SJSA1 (cell line): ENCODE measurements at regions not wholly inside any gene's neighbourhood (a gene's known extent, or its start where the extent isn't known, plus 50 kb on each side); places are given as distances from the start of the nearest gene placed in this dataset.
"Not testable (repeated sequence)": the region's sequence is repeated elsewhere in the genome, so short reads cannot be mapped to it uniquely, and the experiment has no call there.

ENCODE experiments used
- DNase-seq, 2 experiments: peaks; one replicate each; pipeline ENCODE4 v3.0.0-alpha.2; 2015 to 2020; ENCODE audit warnings: low spot score in 2 of 2, low read depth in 1 of 2
- H3K27ac ChIP-seq: fragments of 250-450 bp; sonication (Bioruptor Pico); 2 replicates; pipeline ENCODE4 v1.5.1; 2020; ENCODE audit warnings: mild to moderate bottlenecking, moderate library complexity
- H3K27me3 ChIP-seq: fragments of 250-450 bp; sonication (Bioruptor Pico); replicated peaks from 2 replicates; pipeline ENCODE4 v1.5.1; 2020; ENCODE audit warnings: mild to moderate bottlenecking, moderate library complexity
- H3K36me3 ChIP-seq: fragments of 250-450 bp; sonication (Bioruptor Pico); 2 replicates; pipeline ENCODE4 v1.5.1; 2020; ENCODE audit warnings: mild to moderate bottlenecking
- H3K4me1 ChIP-seq: fragments of 250-450 bp; sonication (Bioruptor Pico); replicated peaks from 2 replicates; pipeline ENCODE4 v1.6.1; 2021; ENCODE audit warnings: mild to moderate bottlenecking
- H3K4me3 ChIP-seq: fragments of 250-450 bp; sonication (Bioruptor Pico); 2 replicates; pipeline ENCODE4 v1.5.1; 2020; ENCODE audit warnings: mild to moderate bottlenecking
- H3K9me3 ChIP-seq: fragments of 250-450 bp; sonication (Bioruptor Pico); replicated peaks from 2 replicates; pipeline ENCODE4 v1.5.1; 2020; ENCODE audit warnings: mild to moderate bottlenecking

GRCh38 chr10:25831080-25831479 lies 102.9 kb upstream of the MYO3A start:
- Histone ChIP-seq H3K4me3 (no peak overlapping the region), H3K4me1 (0 out of 2 replicates have a peak, but pooled peaks cover 3% of the 10 kb centered on the region), H3K27me3 (no peaks in the 10 kb centered on the region; the same call in 1 of the 2 replicates), H3K27ac (no peak overlapping the region), H3K9me3 (no peaks in the 10 kb centered on the region), H3K36me3 (no peaks in the 10 kb centered on the region)
- no peak for DNase-seq

GRCh38 chr10:25839683-25840082 lies 94.3 kb upstream of the MYO3A start:
- no peak for DNase-seq
- Histone ChIP-seq H3K27ac (no peak overlapping the region), H3K27me3 (peaks cover 8% of the 10 kb centered on the region), H3K9me3 (no peaks in the 10 kb centered on the region), H3K4me3 (no peak overlapping the region), H3K36me3 (no peaks in the 10 kb centered on the region), H3K4me1 (no peaks in the 10 kb centered on the region)

GRCh38 chr10:25840875-25841274 lies 93.2 kb upstream of the MYO3A start:
- not testable (repeated sequence) for H3K4me3 ChIP-seq, H3K4me1 ChIP-seq, H3K27ac ChIP-seq, H3K36me3 ChIP-seq, H3K27me3 ChIP-seq, H3K9me3 ChIP-seq, DNase-seq

- Histone ChIP-seq H3K9me3 (no peaks in the 10 kb centered on the region), H3K27me3 (peaks cover 8% of the 10 kb centered on the region; the same call in 1 of the 2 replicates), H3K4me1 (no peaks in the 10 kb centered on the region), H3K36me3 (no peaks in the 10 kb centered on the region), H3K4me3 (no peak overlapping the region), H3K27ac (no peak overlapping the region)
- no peak for DNase-seq
Observed at GRCh38 chr10:25842146-25842545, 91.9 kb upstream of the MYO3A start.

GRCh38 chr10:25843551-25844170 lies 90.4 kb upstream of the MYO3A start:
- no peak overlapping the region for H3K27ac ChIP-seq
- no peaks in the 10 kb centered on the region for H3K4me1 ChIP-seq
- DNase-seq = no peak
- H3K9me3 ChIP-seq = no peaks in the 10 kb centered on the region
- no peaks in the 10 kb centered on the region for H3K36me3 ChIP-seq
- H3K4me3 ChIP-seq = no peak overlapping the region
- H3K27me3 ChIP-seq = no peaks in the 10 kb centered on the region

- H3K9me3 ChIP-seq, H3K36me3 ChIP-seq, H3K4me3 ChIP-seq, H3K27ac ChIP-seq, H3K4me1 ChIP-seq, DNase-seq, H3K27me3 ChIP-seq: not testable (repeated sequence)
Observed at GRCh38 chr10:25844716-25845115, 89.3 kb upstream of the MYO3A start.

GRCh38 chr10:25849268-25849667 lies 84.8 kb upstream of the MYO3A start:
- no peak overlapping the region for H3K27ac ChIP-seq
- no peaks in the 10 kb centered on the region; the same call in 1 of the 2 replicates for H3K27me3 ChIP-seq
- no peaks in the 10 kb centered on the region for H3K36me3 ChIP-seq
- no peaks in the 10 kb centered on the region for H3K4me1 ChIP-seq
- no peaks in the 10 kb centered on the region for H3K9me3 ChIP-seq
- DNase-seq = no peak
- no peak overlapping the region for H3K4me3 ChIP-seq

GRCh38 chr10:25849988-25850387 lies 84.0 kb upstream of the MYO3A start:
- no peak for DNase-seq
- no peak overlapping the region for H3K4me3 ChIP-seq
- H3K9me3 ChIP-seq = no peaks in the 10 kb centered on the region
- no peak overlapping the region for H3K27ac ChIP-seq
- H3K4me1 ChIP-seq = no peaks in the 10 kb centered on the region
- no peaks in the 10 kb centered on the region for H3K36me3 ChIP-seq
- peaks cover 2% of the 10 kb centered on the region; the same call in 1 of the 2 replicates for H3K27me3 ChIP-seq

- H3K9me3 ChIP-seq = no peaks in the 10 kb centered on the region
- H3K4me3 ChIP-seq = no peak overlapping the region
- no peaks in the 10 kb centered on the region for H3K36me3 ChIP-seq
- no peak for DNase-seq
- no peaks in the 10 kb centered on the region for H3K4me1 ChIP-seq
- H3K27ac ChIP-seq = no peak overlapping the region
- H3K27me3 ChIP-seq = peaks cover 3% of the 10 kb centered on the region; the same call in 1 of the 2 replicates
Observed at GRCh38 chr10:25851548-25851947, 82.5 kb upstream of the MYO3A start.

GRCh38 chr10:25852364-25852941 lies 81.6 kb upstream of the MYO3A start:
- Histone ChIP-seq H3K4me3 (no peak overlapping the region), H3K4me1 (no peaks in the 10 kb centered on the region), H3K9me3 (no peaks in the 10 kb centered on the region), H3K27me3 (peaks cover 3% of the 10 kb centered on the region; the same call in 1 of the 2 replicates), H3K36me3 (no peaks in the 10 kb centered on the region), H3K27ac (no peak overlapping the region)
- DNase-seq = no peak

GRCh38 chr10:25858076-25858475 lies 76.0 kb upstream of the MYO3A start:
- H3K36me3 ChIP-seq = no peaks in the 10 kb centered on the region
- no peaks in the 10 kb centered on the region for H3K9me3 ChIP-seq
- H3K4me1 ChIP-seq = no peaks in the 10 kb centered on the region
- 0 out of 2 replicates have a peak, but pooled peaks cover 7% of the 10 kb centered on the region for H3K27me3 ChIP-seq
- no peak overlapping the region for H3K27ac ChIP-seq
- H3K4me3 ChIP-seq = no peak overlapping the region
- no peak for DNase-seq

GRCh38 chr10:25865267-25865666 lies 68.8 kb upstream of the MYO3A start:
- Histone ChIP-seq H3K4me1 (no peaks in the 10 kb centered on the region), H3K27ac (no peak overlapping the region), H3K36me3 (no peaks in the 10 kb centered on the region), H3K4me3 (no peak overlapping the region), H3K9me3 (peaks cover 4% of the 10 kb centered on the region; the same call in 1 of the 2 replicates), H3K27me3 (0 out of 2 replicates have a peak, but pooled peaks cover under 1% of the 10 kb centered on the region)
- DNase-seq = no peak

- no peak overlapping the region for H3K4me3 ChIP-seq
- H3K27me3 ChIP-seq = no peaks in the 10 kb centered on the region
- no peak overlapping the region for H3K27ac ChIP-seq
- H3K36me3 ChIP-seq = no peaks in the 10 kb centered on the region
- no peaks in the 10 kb centered on the region for H3K4me1 ChIP-seq
- no peak for DNase-seq
- peaks cover 4% of the 10 kb centered on the region; the same call in 1 of the 2 replicates for H3K9me3 ChIP-seq
Observed at GRCh38 chr10:25867321-25867720, 66.7 kb upstream of the MYO3A start.

- H3K27me3 ChIP-seq = no peaks in the 10 kb centered on the region
- no peaks in the 10 kb centered on the region for H3K36me3 ChIP-seq
- peaks cover 4% of the 10 kb centered on the region; the same call in 1 of the 2 replicates for H3K9me3 ChIP-seq
- no peaks in the 10 kb centered on the region for H3K4me1 ChIP-seq
- no peak for DNase-seq
- H3K27ac ChIP-seq = no peak overlapping the region
- no peak overlapping the region for H3K4me3 ChIP-seq
Observed at GRCh38 chr10:25869067-25869591, 64.9 kb upstream of the MYO3A start.
